Ascending aorta (tissue), 2 donors: ENCODE measurements at regions not wholly inside any gene's neighbourhood (a gene's known extent, or its start where the extent isn't known, plus 50 kb on each side); places are given as distances from the start of the nearest gene placed in this dataset.

Source experiments
- DNase-seq, 2 donors: peaks; one replicate each; pipeline ENCODE4 v3.0.0-alpha.2; 2019; ENCODE audit warnings: low spot score in 2 of 2
- H3K27ac ChIP-seq, 2 donors: fragments of 200-600 bp; sonication (generic); one replicate each; pipeline ENCODE4 v1.5.1; 2016 to 2017; ENCODE audit warnings: mild to moderate bottlenecking in 1 of 2
- H3K27me3 ChIP-seq: fragments of 200-600 bp; sonication (generic); one replicate; pipeline ENCODE4 v1.5.1; 2017
- H3K36me3 ChIP-seq, 2 donors: fragments of 200-600 bp; sonication (generic); one replicate each; pipeline ENCODE4 v1.5.1; 2016
- H3K4me1 ChIP-seq, 2 donors: fragments of 200-600 bp; sonication (generic); one replicate each; pipeline ENCODE4 v1.5.1; 2016 to 2017; ENCODE audit warnings: mild to moderate bottlenecking in 1 of 2
- H3K4me3 ChIP-seq, 2 donors: fragments of 200-600 bp; sonication (generic); one replicate each; pipeline ENCODE4 v1.5.1; 2016 to 2017; ENCODE audit warnings: mild to moderate bottlenecking in 1 of 2
- H3K9me3 ChIP-seq, 2 donors: fragments of 200-600 bp; sonication (generic); one replicate each; pipeline ENCODE4 v1.5.1; 2016
- intact Hi-C: fragments of 100-400 bp; cut with DNase I; formaldehyde crosslinking; loops from one replicate; pipeline ENCODE4 v1.15.1; 2023
- TF ChIP-seq, protein P1 (sequence below), 3 experiments: fragments of 200-600 bp in 2 of 3; fragments of 450-650 bp in 1 of 3; sonication (generic) in 2 of 3; IDR thresholded peaks; one replicate each; pipeline ENCODE4 v1.5.1; 2016 to 2019; ENCODE audit warnings: antibody characterized with exemption in 3 of 3, mild to moderate bottlenecking in 1 of 3, moderate library complexity in 1 of 3

DNA sequence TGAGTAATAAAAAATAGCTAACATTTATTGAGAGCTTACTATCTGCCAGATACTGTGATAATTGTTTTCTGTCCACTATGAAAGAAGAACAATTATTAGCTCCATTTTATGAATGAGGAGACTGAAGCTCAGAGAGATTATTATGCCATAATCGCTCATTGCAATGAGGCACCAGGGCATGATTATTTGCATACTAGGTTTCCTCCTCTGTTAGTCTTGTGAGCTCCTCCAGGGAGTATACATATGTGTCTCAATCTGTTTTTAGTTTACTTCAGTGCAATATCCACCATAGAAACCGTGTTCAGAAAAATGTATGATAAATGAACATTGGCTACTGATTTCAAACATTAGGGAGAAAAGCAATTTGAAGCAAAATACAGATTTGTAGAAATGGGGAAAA lies 139.4 kb upstream of the OTUD4 start:
- Histone ChIP-seq H3K36me3 (no peaks in the 10 kb centered on the region), H3K27me3 (no peaks in the 10 kb centered on the region), H3K27ac (no peak overlapping the region), H3K4me3 (no peak overlapping the region), H3K9me3 (no peaks in the 10 kb centered on the region), H3K4me1 (no peaks in the 10 kb centered on the region)
- no peak for DNase-seq
- TF ChIP-seq, protein P1, sequence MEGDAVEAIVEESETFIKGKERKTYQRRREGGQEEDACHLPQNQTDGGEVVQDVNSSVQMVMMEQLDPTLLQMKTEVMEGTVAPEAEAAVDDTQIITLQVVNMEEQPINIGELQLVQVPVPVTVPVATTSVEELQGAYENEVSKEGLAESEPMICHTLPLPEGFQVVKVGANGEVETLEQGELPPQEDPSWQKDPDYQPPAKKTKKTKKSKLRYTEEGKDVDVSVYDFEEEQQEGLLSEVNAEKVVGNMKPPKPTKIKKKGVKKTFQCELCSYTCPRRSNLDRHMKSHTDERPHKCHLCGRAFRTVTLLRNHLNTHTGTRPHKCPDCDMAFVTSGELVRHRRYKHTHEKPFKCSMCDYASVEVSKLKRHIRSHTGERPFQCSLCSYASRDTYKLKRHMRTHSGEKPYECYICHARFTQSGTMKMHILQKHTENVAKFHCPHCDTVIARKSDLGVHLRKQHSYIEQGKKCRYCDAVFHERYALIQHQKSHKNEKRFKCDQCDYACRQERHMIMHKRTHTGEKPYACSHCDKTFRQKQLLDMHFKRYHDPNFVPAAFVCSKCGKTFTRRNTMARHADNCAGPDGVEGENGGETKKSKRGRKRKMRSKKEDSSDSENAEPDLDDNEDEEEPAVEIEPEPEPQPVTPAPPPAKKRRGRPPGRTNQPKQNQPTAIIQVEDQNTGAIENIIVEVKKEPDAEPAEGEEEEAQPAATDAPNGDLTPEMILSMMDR (IDR thresholded peaks at IDR 0.05), result no peak
- intact Hi-C loops, result no loop called here

DNA sequence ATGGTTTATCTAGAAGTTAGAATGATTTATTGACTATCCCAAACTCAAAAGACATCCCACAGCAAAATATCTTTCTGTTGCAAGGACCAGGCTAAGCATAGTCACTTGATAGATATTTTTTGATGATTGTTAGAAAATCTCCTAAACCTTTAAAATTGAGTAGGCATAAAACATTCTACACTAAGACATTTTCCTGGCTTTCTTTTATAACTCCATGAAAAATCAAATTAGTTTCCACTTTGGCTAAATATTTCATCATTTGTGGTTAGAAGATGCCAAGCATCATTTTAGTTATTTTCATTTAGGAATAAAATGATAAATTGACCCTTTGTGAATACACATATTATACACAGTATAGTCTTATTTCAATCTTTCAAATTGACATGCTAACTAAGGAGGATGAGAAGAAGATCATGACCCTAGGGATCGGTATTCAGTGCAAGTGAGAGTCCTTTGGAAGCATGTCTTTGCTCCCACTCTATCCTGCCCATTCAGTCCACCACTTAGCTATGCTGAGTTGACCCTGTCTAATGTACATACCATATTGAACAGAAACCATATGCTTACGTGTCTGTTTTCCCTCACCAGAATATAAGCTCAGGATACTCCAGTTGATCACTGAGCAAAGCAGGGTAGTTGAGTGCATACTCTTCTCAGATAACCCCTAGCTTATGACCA lies 136.6 kb upstream of the OTUD4 start:
- Histone ChIP-seq H3K4me1 (no peaks in the 10 kb centered on the region), H3K36me3 (no peaks in the 10 kb centered on the region), H3K27ac (no peak overlapping the region), H3K4me3 (no peak overlapping the region), H3K27me3 (no peaks in the 10 kb centered on the region), H3K9me3 (no peaks in the 10 kb centered on the region)
- no peak for DNase-seq
- intact Hi-C loops, result no loop called here
- TF ChIP-seq, protein P1 (IDR thresholded peaks at IDR 0.05), result no peak

DNA sequence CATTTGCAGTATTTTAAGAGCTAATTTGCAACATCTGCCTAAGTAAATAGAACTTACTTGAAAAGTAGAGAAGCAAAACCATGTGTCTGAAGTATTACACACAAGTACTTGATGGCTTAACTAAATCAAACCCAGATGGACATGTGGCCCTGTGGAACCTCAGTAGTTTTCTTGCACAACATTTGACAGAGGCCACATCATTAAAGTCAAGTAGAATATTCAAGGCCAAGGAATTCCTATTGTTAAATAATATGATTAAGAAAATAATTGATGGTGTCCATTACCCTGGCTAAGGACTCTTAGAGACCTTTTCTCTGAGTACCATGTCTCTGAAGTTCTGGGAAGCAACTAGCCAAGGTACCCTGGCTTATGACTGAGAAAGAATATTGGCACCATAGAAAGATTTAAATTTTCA lies 135.4 kb upstream of the OTUD4 start:
- DNase-seq, result no peak
- Histone ChIP-seq H3K4me1 (no peaks in the 10 kb centered on the region), H3K36me3 (no peaks in the 10 kb centered on the region), H3K27me3 (no peaks in the 10 kb centered on the region), H3K4me3 (no peak overlapping the region), H3K9me3 (no peaks in the 10 kb centered on the region), H3K27ac (no peak overlapping the region)
- TF ChIP-seq, protein P1 (IDR thresholded peaks at IDR 0.05), result no peak
- intact Hi-C loops, result no loop called here

DNA sequence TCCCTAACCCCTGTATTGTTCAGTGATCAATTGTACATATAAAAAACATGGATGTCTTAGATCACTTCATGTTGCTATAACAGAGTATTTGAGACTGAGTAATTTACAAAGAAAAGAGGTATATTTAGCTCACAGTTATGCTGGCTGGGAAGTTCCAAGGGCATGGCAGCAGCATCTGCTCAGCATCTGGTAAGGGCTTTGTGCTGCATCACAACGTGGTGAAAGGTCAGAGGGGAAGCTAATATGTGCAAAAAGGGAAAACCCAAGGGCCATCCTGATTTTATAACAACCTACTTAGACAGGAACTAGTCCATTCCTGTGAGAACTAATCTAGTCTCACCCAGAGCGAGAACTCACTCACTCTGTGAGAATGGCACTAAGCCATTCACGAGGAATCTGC lies 128.2 kb upstream of the OTUD4 start:
- DNase-seq, result no peak
- Histone ChIP-seq H3K4me1 (no peaks in the 10 kb centered on the region), H3K27me3 (no peaks in the 10 kb centered on the region), H3K27ac (no peak overlapping the region), H3K4me3 (no peak overlapping the region), H3K9me3 (no peaks in the 10 kb centered on the region), H3K36me3 (no peaks in the 10 kb centered on the region)
- intact Hi-C loops, result no loop called here
- TF ChIP-seq, protein P1 (IDR thresholded peaks at IDR 0.05), result no peak

DNA sequence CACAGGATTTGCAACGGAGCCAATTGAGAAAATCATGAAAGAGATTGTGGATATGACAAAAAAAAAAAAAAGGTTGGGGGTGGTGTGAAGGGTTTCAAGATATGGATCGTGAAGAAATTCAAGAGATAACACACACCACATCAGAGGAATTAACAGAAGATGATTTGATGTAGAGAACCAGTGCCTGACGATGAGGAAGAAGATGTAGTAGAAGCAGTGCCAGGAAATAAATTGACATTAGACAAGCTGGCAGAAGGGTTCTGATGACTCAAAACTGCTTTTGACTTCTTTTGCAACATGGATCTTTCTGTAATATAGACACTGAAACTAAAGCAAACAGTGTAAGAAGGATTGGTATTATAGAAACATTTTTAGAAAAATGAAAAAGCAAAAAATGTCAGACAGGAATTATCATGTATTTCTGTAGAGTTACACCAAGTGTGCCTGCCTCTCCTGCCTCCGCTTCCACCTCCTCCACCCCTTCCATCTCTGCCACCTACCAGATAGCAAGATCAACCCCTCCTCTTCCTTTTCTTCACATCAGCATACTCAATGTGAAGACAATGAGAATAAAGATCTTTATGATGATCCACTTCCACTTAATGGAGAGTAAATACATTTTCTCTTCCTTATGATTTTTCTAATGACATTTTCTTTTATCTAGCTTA lies 127.5 kb upstream of the OTUD4 start:
- no peaks in the 10 kb centered on the region for H3K4me1 ChIP-seq
- no peaks in the 10 kb centered on the region for H3K9me3 ChIP-seq
- H3K27ac ChIP-seq, result no peak overlapping the region
- no peaks in the 10 kb centered on the region for H3K36me3 ChIP-seq
- DNase-seq, result no peak
- intact Hi-C loops, result no loop called here
- no peak overlapping the region for H3K4me3 ChIP-seq
- H3K27me3 ChIP-seq, result no peaks in the 10 kb centered on the region
- TF ChIP-seq, protein P1 (IDR thresholded peaks at IDR 0.05), result no peak
